ENCODE measurements at regions not wholly inside any gene's neighbourhood (a gene's known extent, or its start where the extent isn't known, plus 50 kb on each side); places are given as distances from the start of the nearest gene placed in this dataset.

DNA sequence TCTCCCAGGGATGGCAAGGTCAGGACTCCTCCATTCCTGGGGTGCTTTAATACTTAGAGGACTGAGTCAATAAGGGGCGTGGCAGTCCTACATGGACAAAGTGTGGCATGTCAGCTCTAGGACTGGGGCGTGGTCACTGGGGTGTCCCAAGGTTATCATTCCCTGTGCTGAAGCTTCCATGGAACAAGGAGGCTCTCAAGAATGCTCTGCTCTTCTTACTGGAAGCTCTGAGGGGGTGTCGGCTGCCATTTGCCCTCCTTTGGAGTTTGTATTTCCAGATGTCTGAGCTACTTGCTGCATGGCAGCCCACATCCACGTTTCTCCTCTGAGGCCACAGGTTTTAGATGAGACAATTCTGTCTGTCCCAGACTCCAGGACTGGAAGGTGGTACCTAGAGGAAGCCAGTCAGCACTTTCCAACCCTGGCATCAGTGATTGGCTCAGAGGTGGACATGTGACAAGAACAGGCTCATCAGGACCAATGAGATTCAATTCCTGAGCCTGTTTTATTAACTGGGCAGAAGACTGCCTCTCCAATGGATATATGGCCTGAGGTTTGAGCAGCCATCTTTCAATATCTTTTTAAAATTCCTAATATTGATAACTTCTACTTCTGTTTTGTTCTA, 128.9 kb upstream of the ARL4C start:
- no peaks in the 10 kb centered on the region for H3K79me2 ChIP-seq (ENCODE audit: insufficient read depth, low read length)
- no peak overlapping the region for H3K9ac ChIP-seq (ENCODE audit: low read length)
- no peak overlapping the region for H3K27ac ChIP-seq (ENCODE audit: low read depth, low read length, poor library complexity, severe bottlenecking)
- no peaks in the 10 kb centered on the region for H4K20me1 ChIP-seq (ENCODE audit: insufficient read depth, low read length)
- H3F3A ChIP-seq (ENCODE audit: insufficient read depth, low read length): no peaks in the 10 kb centered on the region
- H3K36me3 ChIP-seq (ENCODE audit: insufficient read depth, low read length): no peaks in the 10 kb centered on the region
- no peaks in the 10 kb centered on the region for H3K4me1 ChIP-seq (ENCODE audit: insufficient read depth, low read length, severe bottlenecking)
- no peaks in the 10 kb centered on the region for H3K27me3 ChIP-seq (ENCODE audit: insufficient read depth, low read length)
- H3K9me3 ChIP-seq (ENCODE audit: low read length): no peaks in the 10 kb centered on the region
- TF ChIP-seq, protein P1, sequence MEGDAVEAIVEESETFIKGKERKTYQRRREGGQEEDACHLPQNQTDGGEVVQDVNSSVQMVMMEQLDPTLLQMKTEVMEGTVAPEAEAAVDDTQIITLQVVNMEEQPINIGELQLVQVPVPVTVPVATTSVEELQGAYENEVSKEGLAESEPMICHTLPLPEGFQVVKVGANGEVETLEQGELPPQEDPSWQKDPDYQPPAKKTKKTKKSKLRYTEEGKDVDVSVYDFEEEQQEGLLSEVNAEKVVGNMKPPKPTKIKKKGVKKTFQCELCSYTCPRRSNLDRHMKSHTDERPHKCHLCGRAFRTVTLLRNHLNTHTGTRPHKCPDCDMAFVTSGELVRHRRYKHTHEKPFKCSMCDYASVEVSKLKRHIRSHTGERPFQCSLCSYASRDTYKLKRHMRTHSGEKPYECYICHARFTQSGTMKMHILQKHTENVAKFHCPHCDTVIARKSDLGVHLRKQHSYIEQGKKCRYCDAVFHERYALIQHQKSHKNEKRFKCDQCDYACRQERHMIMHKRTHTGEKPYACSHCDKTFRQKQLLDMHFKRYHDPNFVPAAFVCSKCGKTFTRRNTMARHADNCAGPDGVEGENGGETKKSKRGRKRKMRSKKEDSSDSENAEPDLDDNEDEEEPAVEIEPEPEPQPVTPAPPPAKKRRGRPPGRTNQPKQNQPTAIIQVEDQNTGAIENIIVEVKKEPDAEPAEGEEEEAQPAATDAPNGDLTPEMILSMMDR (IDR thresholded peaks at IDR 0.05; ENCODE audit: low read length): no peak
- TF ChIP-seq EZH2 (IDR thresholded peaks at IDR 0.05; ENCODE audit: borderline replicate concordance, low read length): no peak
- no peak overlapping the region for H3K4me2 ChIP-seq (ENCODE audit: low read length)
- no peak overlapping the region for H3K4me3 ChIP-seq (ENCODE audit: low read depth, low read length, poor library complexity, severe bottlenecking)
- H3K9me2 ChIP-seq (ENCODE audit: low read depth, low read length): no peaks in the 10 kb centered on the region
- no peak overlapping the region for H2AFZ ChIP-seq (ENCODE audit: low read length)

DNA sequence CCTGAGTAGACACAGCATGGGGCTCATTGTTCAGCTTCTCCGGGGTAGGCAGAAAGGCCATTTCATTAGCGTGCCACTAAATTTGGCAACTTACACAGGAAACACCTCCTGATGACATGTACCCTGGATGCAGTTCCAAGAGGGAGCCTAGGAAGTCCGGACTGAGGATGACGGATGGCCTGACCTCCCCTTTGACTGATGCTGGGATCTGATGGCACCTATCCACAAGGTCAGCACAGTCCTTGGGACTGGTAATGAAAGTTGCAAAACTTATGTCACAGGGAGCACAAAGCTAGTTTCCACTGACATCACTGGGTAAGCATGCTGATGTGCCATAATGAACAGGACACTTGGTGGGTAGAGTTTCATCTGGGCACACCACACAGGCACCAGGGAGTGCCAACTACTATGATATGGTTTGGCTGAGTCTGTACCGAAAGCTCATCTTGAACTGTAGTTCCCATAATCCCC, 126.7 kb upstream of the ARL4C start:
- Histone ChIP-seq H3K27ac (ENCODE audit: low read depth, low read length, poor library complexity, severe bottlenecking) (no peak overlapping the region), H2AFZ (ENCODE audit: low read length) (no peak overlapping the region), H3K9ac (ENCODE audit: low read length) (no peak overlapping the region), H3K4me1 (ENCODE audit: insufficient read depth, low read length, severe bottlenecking) (no peaks in the 10 kb centered on the region), H4K20me1 (ENCODE audit: insufficient read depth, low read length) (no peaks in the 10 kb centered on the region), H3F3A (ENCODE audit: insufficient read depth, low read length) (no peaks in the 10 kb centered on the region), H3K36me3 (ENCODE audit: insufficient read depth, low read length) (no peaks in the 10 kb centered on the region), H3K79me2 (ENCODE audit: insufficient read depth, low read length) (no peaks in the 10 kb centered on the region), H3K4me2 (ENCODE audit: low read length) (no peak overlapping the region), H3K27me3 (ENCODE audit: insufficient read depth, low read length) (no peaks in the 10 kb centered on the region), H3K9me3 (ENCODE audit: low read length) (no peaks in the 10 kb centered on the region), H3K9me2 (ENCODE audit: low read depth, low read length) (no peaks in the 10 kb centered on the region), H3K4me3 (ENCODE audit: low read depth, low read length, poor library complexity, severe bottlenecking) (no peak overlapping the region)
- no peak for TF ChIP-seq EZH2 (IDR thresholded peaks at IDR 0.05; ENCODE audit: borderline replicate concordance, low read length)
- TF ChIP-seq, protein P1 (IDR thresholded peaks at IDR 0.05; ENCODE audit: low read length): no peak

DNA sequence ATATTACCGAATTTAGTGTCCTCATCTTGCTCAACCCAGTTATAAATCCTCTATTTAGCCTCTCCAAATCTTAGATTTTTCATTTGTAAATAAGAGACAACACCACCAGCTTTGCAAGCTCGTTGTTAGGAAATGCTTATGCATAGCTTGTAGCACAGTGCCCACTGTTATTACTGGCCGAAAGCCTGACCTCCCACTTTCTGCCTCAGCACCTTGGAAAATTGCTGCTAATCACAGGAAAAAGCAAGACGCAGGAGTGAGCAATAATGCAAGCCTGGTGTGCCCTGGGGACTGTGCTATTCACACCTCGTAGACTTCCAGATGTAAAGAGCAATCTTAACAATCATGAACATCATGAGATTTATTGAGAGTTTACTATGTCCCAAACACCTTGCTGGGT, 124.2 kb upstream of the ARL4C start:
- Histone ChIP-seq H3F3A (ENCODE audit: insufficient read depth, low read length) (no peaks in the 10 kb centered on the region), H3K4me2 (ENCODE audit: low read length) (no peak overlapping the region), H2AFZ (ENCODE audit: low read length) (no peak overlapping the region), H3K79me2 (ENCODE audit: insufficient read depth, low read length) (no peaks in the 10 kb centered on the region), H3K36me3 (ENCODE audit: insufficient read depth, low read length) (no peaks in the 10 kb centered on the region), H3K27ac (ENCODE audit: low read depth, low read length, poor library complexity, severe bottlenecking) (no peak overlapping the region), H3K27me3 (ENCODE audit: insufficient read depth, low read length) (no peaks in the 10 kb centered on the region), H4K20me1 (ENCODE audit: insufficient read depth, low read length) (no peaks in the 10 kb centered on the region), H3K9me2 (ENCODE audit: low read depth, low read length) (no peaks in the 10 kb centered on the region), H3K4me3 (ENCODE audit: low read depth, low read length, poor library complexity, severe bottlenecking) (no peak overlapping the region), H3K9me3 (ENCODE audit: low read length) (no peaks in the 10 kb centered on the region), H3K9ac (ENCODE audit: low read length) (no peak overlapping the region), H3K4me1 (ENCODE audit: insufficient read depth, low read length, severe bottlenecking) (no peaks in the 10 kb centered on the region)
- no peak for TF ChIP-seq EZH2 (IDR thresholded peaks at IDR 0.05; ENCODE audit: borderline replicate concordance, low read length)
- TF ChIP-seq, protein P1 (IDR thresholded peaks at IDR 0.05; ENCODE audit: low read length): no peak

All from OCI-LY1 (cell line).